Activated CD4-positive, alpha-beta memory T cell treated with anti-CD3 and anti-CD28 coated beads, Interleukin-2, amount 10 ng/mL, durations not matched to agents 7 days and 5 days (primary cell): ENCODE measurements at regions not wholly inside any gene's neighbourhood (a gene's known extent, or its start where the extent isn't known, plus 50 kb on each side); places are given as distances from the start of the nearest gene placed in this dataset.

Experiments used
- CTCF ChIA-PET: fragments of 350-600 bp; sonication (Branson Sonifier 250); formaldehyde crosslinking; loops from one replicate; lab custom pipeline; 2021; ENCODE audit warnings: antibody characterized with exemption, inconsistent platforms; lab: Charles Lee
- POLR2A ChIA-PET: fragments of 350-600 bp; sonication (Branson Sonifier 250); formaldehyde crosslinking; loops from one replicate; lab custom pipeline; 2021; ENCODE audit warnings: antibody characterized with exemption; lab: Charles Lee
- DNase-seq: peaks from one replicate; pipeline ENCODE4 v3.0.0-alpha.2; 2020
- H3K27ac Mint-ChIP-seq: one replicate; pipeline ENCODE4 v1.8.0; 2021; ENCODE audit warnings: mild to moderate bottlenecking, mixed read lengths
- H3K27me3 Mint-ChIP-seq: one replicate; pipeline ENCODE4 v1.8.0; 2021; ENCODE audit warnings: mixed read lengths
- H3K36me3 Mint-ChIP-seq: one replicate; pipeline ENCODE4 v1.8.0; 2021; ENCODE audit warnings: low read depth, mixed read lengths
- H3K4me1 Mint-ChIP-seq: one replicate; pipeline ENCODE4 v1.8.0; 2021; ENCODE audit warnings: mixed read lengths
- H3K4me3 Mint-ChIP-seq: one replicate; pipeline ENCODE4 v1.8.0; 2021; ENCODE audit warnings: mild to moderate bottlenecking, mixed read lengths
- H3K9me3 Mint-ChIP-seq: one replicate; pipeline ENCODE4 v1.8.0; 2021; ENCODE audit warnings: mixed read lengths

DNA sequence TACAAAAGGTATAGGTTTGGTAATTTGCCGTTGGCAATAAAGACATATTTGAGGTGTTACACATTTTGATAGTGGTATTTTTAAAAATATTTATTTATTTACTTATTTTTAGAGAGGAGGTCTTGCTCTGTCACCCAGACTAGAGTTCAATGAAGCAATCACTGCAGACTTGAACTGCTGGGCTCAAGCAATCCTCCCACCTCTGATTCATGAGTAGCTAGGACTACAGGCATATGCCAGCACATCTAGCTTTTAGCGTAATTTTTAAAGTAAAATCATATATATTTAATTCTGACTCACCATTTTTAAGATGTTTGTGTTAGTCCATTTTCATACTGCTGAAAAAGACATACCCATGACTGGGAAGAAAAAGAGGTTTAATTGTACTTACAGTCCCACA lies 1974.3 kb downstream of the EFNA5 start:
- Mint-ChIP-seq H3K4me1 (no peaks in the 10 kb centered on the region), H3K36me3 (no peaks in the 10 kb centered on the region), H3K27me3 (no peaks in the 10 kb centered on the region), H3K9me3 (no peaks in the 10 kb centered on the region), H3K27ac (no peak overlapping the region), H3K4me3 (no peak overlapping the region)
- POLR2A ChIA-PET: no interaction called here
- no peak for DNase-seq
- CTCF ChIA-PET: no interaction called here

GRCh38 chr5:105695941-105696340 lies 1974.8 kb downstream of the EFNA5 start:
- H3K27ac Mint-ChIP-seq: no peak overlapping the region
- H3K4me3 Mint-ChIP-seq: no peak overlapping the region
- no peaks in the 10 kb centered on the region for H3K36me3 Mint-ChIP-seq
- CTCF ChIA-PET: no interaction called here
- no peaks in the 10 kb centered on the region for H3K27me3 Mint-ChIP-seq
- DNase-seq: no peak
- POLR2A ChIA-PET: no interaction called here
- no peaks in the 10 kb centered on the region for H3K4me1 Mint-ChIP-seq
- no peaks in the 10 kb centered on the region for H3K9me3 Mint-ChIP-seq

DNA sequence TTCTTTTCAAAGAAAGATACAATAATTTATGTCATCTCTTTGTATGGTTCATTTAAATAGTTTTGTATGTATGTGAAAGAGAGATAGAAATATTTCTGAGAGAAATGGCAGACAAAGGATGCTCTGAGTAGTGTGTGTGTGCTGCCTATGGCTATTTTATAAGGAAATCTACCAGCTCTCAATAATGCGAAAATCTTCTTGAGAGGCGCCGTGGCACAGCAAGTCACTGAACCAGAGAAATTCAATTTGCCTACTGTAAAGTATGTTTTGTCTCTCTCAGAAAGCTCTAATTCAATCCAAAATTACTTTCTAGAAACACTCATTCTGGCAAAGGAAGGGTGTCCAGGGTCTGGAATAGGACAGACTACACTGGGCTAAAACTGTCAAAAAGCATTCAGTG lies 1981.1 kb downstream of the EFNA5 start:
- no peak overlapping the region for H3K27ac Mint-ChIP-seq
- no peak overlapping the region for H3K4me3 Mint-ChIP-seq
- H3K9me3 Mint-ChIP-seq: peaks cover 5% of the 10 kb centered on the region
- no peaks in the 10 kb centered on the region for H3K4me1 Mint-ChIP-seq
- ChIA-PET CTCF (no interaction called here), POLR2A (no interaction called here)
- H3K27me3 Mint-ChIP-seq: no peaks in the 10 kb centered on the region
- DNase-seq: no peak
- no peaks in the 10 kb centered on the region for H3K36me3 Mint-ChIP-seq

DNA sequence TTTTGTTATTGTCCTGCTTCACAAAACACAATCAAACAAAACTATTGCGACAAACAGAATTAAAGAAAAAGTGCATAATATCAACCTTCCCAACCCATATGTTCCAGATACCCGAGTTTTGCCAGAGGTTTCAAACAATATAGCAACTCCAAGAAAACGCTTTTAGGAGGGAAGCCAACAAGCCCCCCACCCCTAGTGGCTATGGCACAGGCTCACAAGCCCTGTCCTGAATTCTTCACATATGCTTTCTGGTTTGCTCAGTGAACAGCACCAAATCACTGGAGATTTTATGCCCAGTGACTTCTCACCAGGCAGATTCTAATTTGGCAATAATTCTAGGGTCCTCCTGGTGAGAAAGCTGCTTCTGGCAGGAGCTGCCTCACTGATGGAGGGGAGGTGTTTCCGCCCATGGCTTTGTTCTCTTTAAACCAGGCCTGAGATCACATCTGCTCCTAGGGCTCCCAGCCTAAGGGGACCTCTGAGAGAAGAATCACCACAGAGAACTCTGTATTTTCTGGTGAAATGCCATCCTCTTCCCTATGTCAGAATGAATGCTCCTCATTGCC lies 1982.4 kb downstream of the EFNA5 start:
- H3K4me1 Mint-ChIP-seq: no peaks in the 10 kb centered on the region
- H3K36me3 Mint-ChIP-seq: no peaks in the 10 kb centered on the region
- ChIA-PET POLR2A (no interaction called here), CTCF (no interaction called here)
- peaks cover 5% of the 10 kb centered on the region for H3K9me3 Mint-ChIP-seq
- H3K4me3 Mint-ChIP-seq: no peak overlapping the region
- H3K27ac Mint-ChIP-seq: no peak overlapping the region
- DNase-seq: no peak
- H3K27me3 Mint-ChIP-seq: no peaks in the 10 kb centered on the region

DNA sequence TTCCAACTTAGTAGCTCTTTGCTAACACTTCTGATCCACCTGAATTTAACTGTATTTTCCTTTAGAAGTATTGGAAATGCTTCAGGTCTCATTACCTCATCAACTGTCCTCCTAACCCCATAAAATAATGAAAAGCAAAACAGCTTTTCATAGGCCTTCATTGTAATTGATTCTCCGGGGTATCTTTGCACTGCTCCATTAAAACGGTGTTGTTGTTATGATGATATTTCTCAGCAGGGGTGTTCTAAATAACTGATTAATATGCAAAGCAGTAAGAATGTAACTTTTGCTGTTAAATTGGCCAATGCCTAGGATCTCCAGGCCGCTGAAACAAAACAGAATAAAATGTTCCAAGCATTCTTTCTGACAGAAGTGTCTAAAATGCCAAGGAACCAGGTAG lies 1983.2 kb downstream of the EFNA5 start:
- H3K27me3 Mint-ChIP-seq: no peaks in the 10 kb centered on the region
- no peak overlapping the region for H3K4me3 Mint-ChIP-seq
- H3K4me1 Mint-ChIP-seq: no peaks in the 10 kb centered on the region
- no peak overlapping the region for H3K27ac Mint-ChIP-seq
- H3K9me3 Mint-ChIP-seq: peaks cover 5% of the 10 kb centered on the region
- ChIA-PET POLR2A (no interaction called here), CTCF (no interaction called here)
- no peaks in the 10 kb centered on the region for H3K36me3 Mint-ChIP-seq
- DNase-seq: no peak

GRCh38 chr5:105685884-105686283 lies 1984.9 kb downstream of the EFNA5 start:
- Mint-ChIP-seq H3K27me3 (no peaks in the 10 kb centered on the region), H3K4me1 (no peaks in the 10 kb centered on the region), H3K27ac (no peak overlapping the region), H3K4me3 (no peak overlapping the region), H3K36me3 (no peaks in the 10 kb centered on the region), H3K9me3 (peaks cover 5% of the 10 kb centered on the region)
- POLR2A ChIA-PET: no interaction called here
- DNase-seq: no peak
- CTCF ChIA-PET: no interaction called here

GRCh38 chr5:105684799-105685198 lies 1985.9 kb downstream of the EFNA5 start:
- H3K4me3 Mint-ChIP-seq: no peak overlapping the region
- ChIA-PET CTCF (no interaction called here), POLR2A (no interaction called here)
- DNase-seq: no peak
- peaks cover 5% of the 10 kb centered on the region for H3K9me3 Mint-ChIP-seq
- no peaks in the 10 kb centered on the region for H3K4me1 Mint-ChIP-seq
- H3K27ac Mint-ChIP-seq: no peak overlapping the region
- no peaks in the 10 kb centered on the region for H3K27me3 Mint-ChIP-seq
- H3K36me3 Mint-ChIP-seq: no peaks in the 10 kb centered on the region

DNA sequence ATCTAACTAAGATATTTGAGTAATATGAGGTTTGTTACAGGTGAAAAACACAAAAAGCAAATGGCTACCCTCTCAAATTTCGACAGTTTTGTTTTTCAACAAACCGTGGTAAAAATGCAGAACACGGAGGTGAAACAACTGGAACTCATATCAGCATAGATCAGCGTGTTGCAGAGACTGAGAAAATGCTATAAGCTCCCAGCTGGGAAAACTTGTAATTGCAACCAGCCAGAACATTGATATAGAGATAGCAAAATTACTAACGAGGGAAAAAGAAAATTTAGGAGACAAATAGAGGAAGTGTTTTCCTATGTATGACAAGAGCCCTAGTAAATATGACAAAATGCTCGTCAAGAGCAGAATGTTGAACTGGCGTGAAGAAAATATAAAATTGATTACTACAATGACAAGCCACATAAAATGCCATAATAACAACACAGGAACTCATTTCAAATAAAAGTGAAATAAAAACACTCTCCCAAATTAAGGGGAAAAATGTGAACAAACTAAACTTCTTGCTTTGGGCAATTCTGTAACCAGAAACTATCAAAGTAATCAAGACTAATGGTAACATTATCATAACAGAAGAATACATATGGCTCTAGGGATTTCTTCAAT lies 1989.8 kb downstream of the EFNA5 start:
- H3K9me3 Mint-ChIP-seq: no peaks in the 10 kb centered on the region
- no peak for DNase-seq
- POLR2A ChIA-PET: no interaction called here
- H3K4me3 Mint-ChIP-seq: no peak overlapping the region
- CTCF ChIA-PET: no interaction called here
- H3K27ac Mint-ChIP-seq: no peak overlapping the region
- H3K27me3 Mint-ChIP-seq: no peaks in the 10 kb centered on the region
- no peaks in the 10 kb centered on the region for H3K4me1 Mint-ChIP-seq
- H3K36me3 Mint-ChIP-seq: no peaks in the 10 kb centered on the region

DNA sequence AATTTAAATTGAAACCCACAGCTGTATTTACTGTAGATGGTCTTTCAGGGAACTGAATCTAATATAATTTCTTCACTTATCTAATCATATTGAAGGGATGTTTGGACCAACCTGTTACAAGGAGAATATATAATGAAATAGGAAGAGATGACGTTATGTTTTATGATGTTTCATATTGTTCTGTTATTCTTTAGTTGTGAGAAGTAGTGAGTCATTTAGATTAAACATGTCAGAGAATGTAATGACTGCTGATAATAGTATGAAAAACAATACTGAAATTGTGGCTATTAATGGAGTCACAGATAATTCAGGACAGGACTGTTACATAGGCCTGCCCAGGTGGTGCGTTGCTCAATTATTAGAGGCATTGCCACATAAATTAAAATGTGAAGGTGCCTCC lies 1993.4 kb downstream of the EFNA5 start:
- no peak for DNase-seq
- no peaks in the 10 kb centered on the region for H3K4me1 Mint-ChIP-seq
- no peaks in the 10 kb centered on the region for H3K27me3 Mint-ChIP-seq
- no peak overlapping the region for H3K4me3 Mint-ChIP-seq
- POLR2A ChIA-PET: no interaction called here
- H3K27ac Mint-ChIP-seq: no peak overlapping the region
- H3K36me3 Mint-ChIP-seq: no peaks in the 10 kb centered on the region
- no peaks in the 10 kb centered on the region for H3K9me3 Mint-ChIP-seq
- CTCF ChIA-PET: no interaction called here

DNA sequence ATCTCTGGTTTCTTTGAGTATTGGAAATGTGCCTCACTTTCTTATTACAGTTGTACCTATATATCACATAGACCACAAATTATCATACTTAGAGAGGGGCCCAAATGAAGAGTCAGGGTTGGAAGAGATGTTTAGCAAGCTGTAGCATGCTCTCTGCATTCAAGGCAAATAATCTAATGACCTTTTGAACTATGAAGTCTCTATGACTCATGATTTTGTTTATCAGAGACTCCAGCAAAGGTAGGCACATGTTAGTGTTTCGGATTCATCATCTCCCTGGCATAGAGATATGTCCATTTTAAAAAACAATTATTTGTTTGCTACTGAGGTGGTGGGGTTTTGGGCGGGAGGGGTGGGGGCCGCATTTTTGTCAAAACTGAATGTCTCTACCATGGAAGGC lies 2000.1 kb downstream of the EFNA5 start:
- Mint-ChIP-seq H3K4me3 (no peak overlapping the region), H3K9me3 (peaks cover 2% of the 10 kb centered on the region), H3K27ac (no peak overlapping the region), H3K4me1 (no peaks in the 10 kb centered on the region), H3K27me3 (no peaks in the 10 kb centered on the region), H3K36me3 (no peaks in the 10 kb centered on the region)
- ChIA-PET CTCF (no interaction called here), POLR2A (no interaction called here)
- DNase-seq: no peak

DNA sequence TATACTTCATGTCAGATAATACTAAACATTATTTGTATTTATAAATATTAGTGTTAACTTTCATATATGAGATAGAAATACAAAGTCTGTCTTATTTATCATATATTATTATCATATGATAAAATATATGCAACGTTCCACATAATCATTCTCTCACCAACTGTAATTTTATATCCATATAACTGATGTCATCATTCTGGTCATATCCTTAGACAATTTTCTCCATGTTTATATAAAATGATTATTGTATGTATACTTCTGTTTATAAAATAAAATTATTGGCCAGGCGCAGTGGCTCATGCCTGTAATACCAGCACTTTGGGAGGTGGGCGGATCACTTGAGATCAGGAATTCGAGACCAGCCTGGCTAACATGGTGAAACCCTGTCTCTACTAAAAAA lies 2007.1 kb downstream of the EFNA5 start:
- H3K9me3 Mint-ChIP-seq: peaks cover 4% of the 10 kb centered on the region
- no peaks in the 10 kb centered on the region for H3K4me1 Mint-ChIP-seq
- H3K27me3 Mint-ChIP-seq: no peaks in the 10 kb centered on the region
- no peak overlapping the region for H3K27ac Mint-ChIP-seq
- POLR2A ChIA-PET: no interaction called here
- CTCF ChIA-PET: no interaction called here
- no peaks in the 10 kb centered on the region for H3K36me3 Mint-ChIP-seq
- no peak overlapping the region for H3K4me3 Mint-ChIP-seq
- no peak for DNase-seq

DNA sequence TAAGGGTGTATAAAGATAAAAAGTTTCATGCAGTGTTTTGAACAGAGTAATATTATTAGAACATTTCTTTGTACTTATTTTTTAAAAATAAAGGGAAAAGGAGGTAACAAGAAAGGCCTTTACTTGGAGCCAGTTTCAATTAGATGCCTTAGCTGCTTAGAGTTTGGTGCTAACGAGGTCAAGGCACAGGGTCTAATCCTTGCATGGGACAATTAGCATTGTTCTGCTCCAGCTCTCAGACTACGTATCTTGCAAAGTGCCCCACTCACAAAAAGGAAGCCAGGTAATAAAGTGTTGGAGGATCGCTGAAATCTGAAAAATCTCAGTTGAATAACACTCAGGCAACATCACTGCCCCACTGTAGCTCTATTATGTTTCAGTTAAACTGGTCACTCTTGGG lies 2011.3 kb downstream of the EFNA5 start:
- CTCF ChIA-PET: no interaction called here
- no peaks in the 10 kb centered on the region for H3K27me3 Mint-ChIP-seq
- no peaks in the 10 kb centered on the region for H3K4me1 Mint-ChIP-seq
- DNase-seq: no peak
- no peak overlapping the region for H3K4me3 Mint-ChIP-seq
- no peaks in the 10 kb centered on the region for H3K9me3 Mint-ChIP-seq
- H3K36me3 Mint-ChIP-seq: no peaks in the 10 kb centered on the region
- no peak overlapping the region for H3K27ac Mint-ChIP-seq
- POLR2A ChIA-PET: no interaction called here

DNA sequence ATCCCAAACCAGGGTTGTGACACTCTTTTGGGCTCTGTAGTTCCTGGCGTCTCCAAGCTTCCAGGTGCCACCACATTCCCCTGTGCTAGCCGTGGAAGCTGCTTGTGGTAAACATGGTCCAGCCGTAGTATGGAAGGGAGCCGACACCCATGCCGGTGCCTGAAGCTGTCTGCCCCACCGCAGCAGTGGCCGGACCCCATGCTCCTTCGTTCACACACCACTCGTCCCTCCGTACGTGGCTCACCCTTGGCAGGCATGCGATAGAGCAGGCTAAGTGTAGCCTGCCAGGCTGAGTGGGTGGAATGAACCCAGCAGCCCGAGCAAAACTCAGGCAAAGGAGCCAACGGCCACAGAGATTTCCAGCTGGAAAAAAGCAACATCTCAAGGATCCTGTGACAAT lies 2030.4 kb downstream of the EFNA5 start:
- Mint-ChIP-seq H3K27me3 (no peaks in the 10 kb centered on the region), H3K4me1 (no peaks in the 10 kb centered on the region), H3K36me3 (no peaks in the 10 kb centered on the region), H3K9me3 (peaks cover 10% of the 10 kb centered on the region), H3K4me3 (no peak overlapping the region), H3K27ac (no peak overlapping the region)
- CTCF ChIA-PET: no interaction called here
- no peak for DNase-seq
- POLR2A ChIA-PET: no interaction called here

DNA sequence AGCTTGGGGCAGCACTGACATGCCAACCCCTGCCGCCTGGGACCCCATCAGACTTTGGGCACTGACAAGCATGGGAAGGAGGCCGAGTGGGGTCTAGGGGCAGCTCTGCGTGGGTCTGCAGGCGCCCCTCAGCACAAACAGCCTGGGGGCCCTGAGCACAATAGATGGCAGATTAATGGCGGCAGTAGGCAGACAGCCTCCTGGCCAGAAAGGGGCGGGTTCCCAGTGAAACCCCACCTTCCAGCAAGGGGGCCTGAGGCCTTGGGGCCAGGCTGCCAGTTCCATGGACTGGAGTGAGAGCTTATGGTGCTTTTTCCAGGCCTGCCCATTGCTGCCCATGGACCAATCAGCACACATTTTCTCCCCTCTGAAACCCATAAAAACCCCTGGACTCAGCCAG lies 2031.2 kb downstream of the EFNA5 start:
- Mint-ChIP-seq H3K9me3 (peaks cover 10% of the 10 kb centered on the region), H3K4me1 (no peaks in the 10 kb centered on the region), H3K27me3 (no peaks in the 10 kb centered on the region), H3K4me3 (no peak overlapping the region), H3K27ac (no peak overlapping the region), H3K36me3 (no peaks in the 10 kb centered on the region)
- no peak for DNase-seq
- POLR2A ChIA-PET: no interaction called here
- CTCF ChIA-PET: no interaction called here
